ENCODE measurements at regions not wholly inside any gene's neighbourhood (a gene's known extent, or its start where the extent isn't known, plus 50 kb on each side); places are given as distances from the start of the nearest gene placed in this dataset. TPM values are rescaled to one million over a fixed set of nuclear protein-coding genes. Genes with fewer than 3 reads are reported as not detected.
A peak's percentile ranks its signal among the peaks of the same experiment; 100 is the strongest.

DNA sequence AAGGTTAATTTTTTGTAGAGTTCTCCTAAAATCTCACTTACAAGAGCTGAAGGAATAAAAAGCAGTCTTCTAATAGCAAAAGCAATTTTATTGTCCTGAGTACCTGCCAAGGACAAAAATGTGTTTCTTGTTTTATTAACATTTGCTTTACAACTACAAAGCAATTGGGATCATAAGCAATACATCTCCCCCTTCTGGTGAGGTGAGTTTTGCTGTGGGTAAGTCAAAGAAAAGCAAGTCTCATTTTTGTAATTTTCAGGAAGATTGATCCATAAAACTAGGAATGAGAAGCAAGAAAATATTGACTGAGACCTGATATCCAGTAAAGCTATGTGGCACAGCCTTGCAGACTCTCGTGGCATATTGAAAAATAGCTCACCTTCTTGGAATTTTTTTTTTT, 2162.7 kb downstream of the NCAM2 start:
- ChIA-PET CTCF (no interaction called here), POLR2A (ENCODE audit: unreplicated experiment) (no interaction called here)
- H4K20me1 ChIP-seq (ENCODE audit: insufficient read depth) = no peaks in the 10 kb centered on the region
- no peaks in the 10 kb centered on the region for H3K36me3 ChIP-seq (ENCODE audit: low read depth)
- TF ChIP-seq, protein P1, sequence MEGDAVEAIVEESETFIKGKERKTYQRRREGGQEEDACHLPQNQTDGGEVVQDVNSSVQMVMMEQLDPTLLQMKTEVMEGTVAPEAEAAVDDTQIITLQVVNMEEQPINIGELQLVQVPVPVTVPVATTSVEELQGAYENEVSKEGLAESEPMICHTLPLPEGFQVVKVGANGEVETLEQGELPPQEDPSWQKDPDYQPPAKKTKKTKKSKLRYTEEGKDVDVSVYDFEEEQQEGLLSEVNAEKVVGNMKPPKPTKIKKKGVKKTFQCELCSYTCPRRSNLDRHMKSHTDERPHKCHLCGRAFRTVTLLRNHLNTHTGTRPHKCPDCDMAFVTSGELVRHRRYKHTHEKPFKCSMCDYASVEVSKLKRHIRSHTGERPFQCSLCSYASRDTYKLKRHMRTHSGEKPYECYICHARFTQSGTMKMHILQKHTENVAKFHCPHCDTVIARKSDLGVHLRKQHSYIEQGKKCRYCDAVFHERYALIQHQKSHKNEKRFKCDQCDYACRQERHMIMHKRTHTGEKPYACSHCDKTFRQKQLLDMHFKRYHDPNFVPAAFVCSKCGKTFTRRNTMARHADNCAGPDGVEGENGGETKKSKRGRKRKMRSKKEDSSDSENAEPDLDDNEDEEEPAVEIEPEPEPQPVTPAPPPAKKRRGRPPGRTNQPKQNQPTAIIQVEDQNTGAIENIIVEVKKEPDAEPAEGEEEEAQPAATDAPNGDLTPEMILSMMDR (conservative IDR thresholded peaks at IDR 0.05) = 0 out of 2 replicates have a peak, but pooled peaks have one; percentile 20
- TF ChIP-seq EZH2 (IDR thresholded peaks at IDR 0.05; ENCODE audit: low read depth) = no peak
- no peak overlapping the region for H3K27ac ChIP-seq
- H3K4me1 ChIP-seq (replicated peaks; ENCODE audit: insufficient read depth) = no peaks in the 10 kb centered on the region
- H3K4me3 ChIP-seq = no peak overlapping the region
- no peaks in the 10 kb centered on the region for H3F3A ChIP-seq (ENCODE audit: insufficient read depth, low read depth)
- intact Hi-C loops (cut with micrococcal nuclease; ENCODE audit: unreplicated experiment) = no loop called here
- H3K9me2 ChIP-seq (ENCODE audit: insufficient read depth) = no peaks in the 10 kb centered on the region
- no peak overlapping the region for H2AFZ ChIP-seq
- BruUV-seq (replicated peaks) = no TSS peak
- H3K27me3 ChIP-seq (ENCODE audit: insufficient read depth, low read depth) = no peaks in the 10 kb centered on the region
- H3K4me2 ChIP-seq = no peak overlapping the region
- H3K79me2 ChIP-seq (ENCODE audit: low read depth) = no peaks in the 10 kb centered on the region
- DNase-seq = no peak
- H3K9me3 ChIP-seq (ENCODE audit: insufficient read depth, low read depth) = no peaks in the 10 kb centered on the region

GRCh38 chr21:23162198-23162946, 2164.2 kb downstream of the NCAM2 start:
- Histone ChIP-seq H3K36me3 (ENCODE audit: low read depth) (no peaks in the 10 kb centered on the region), H3K4me1 (replicated peaks; ENCODE audit: insufficient read depth) (no peaks in the 10 kb centered on the region), H3K4me2 (no peak overlapping the region), H2AFZ (no peak overlapping the region), H3F3A (ENCODE audit: insufficient read depth, low read depth) (no peaks in the 10 kb centered on the region), H3K27ac (no peak overlapping the region), H3K9me2 (ENCODE audit: insufficient read depth) (no peaks in the 10 kb centered on the region), H3K79me2 (ENCODE audit: low read depth) (no peaks in the 10 kb centered on the region), H3K27me3 (ENCODE audit: insufficient read depth, low read depth) (no peaks in the 10 kb centered on the region), H4K20me1 (ENCODE audit: insufficient read depth) (no peaks in the 10 kb centered on the region), H3K9me3 (ENCODE audit: insufficient read depth, low read depth) (no peaks in the 10 kb centered on the region), H3K4me3 (no peak overlapping the region)
- CTCF ChIA-PET = interaction anchor here (0.6 kb wide), 1 partner anchor 1842 kb away, joined by 7 read pairs; no protein-coding TSS in a partner anchor
- DNase-seq = no peak
- TF ChIP-seq, protein P1 (conservative IDR thresholded peaks at IDR 0.05) = no peak
- TF ChIP-seq EZH2 (IDR thresholded peaks at IDR 0.05; ENCODE audit: low read depth) = no peak
- no TSS peak for BruUV-seq (replicated peaks)
- intact Hi-C loops (cut with micrococcal nuclease; ENCODE audit: unreplicated experiment) = no loop called here
- POLR2A ChIA-PET (ENCODE audit: unreplicated experiment) = no interaction called here

Small RNAs in the stretch of these regions (microRNA-seq; reads per million reads assigned to microRNA genes)
- gene MIR6130 (ENCODE audit: borderline number of aligned reads, borderline replicate concordance) = not detected
